ENCODE measurements at regions not wholly inside any gene's neighbourhood (a gene's known extent, or its start where the extent isn't known, plus 50 kb on each side); places are given as distances from the start of the nearest gene placed in this dataset.

DNA sequence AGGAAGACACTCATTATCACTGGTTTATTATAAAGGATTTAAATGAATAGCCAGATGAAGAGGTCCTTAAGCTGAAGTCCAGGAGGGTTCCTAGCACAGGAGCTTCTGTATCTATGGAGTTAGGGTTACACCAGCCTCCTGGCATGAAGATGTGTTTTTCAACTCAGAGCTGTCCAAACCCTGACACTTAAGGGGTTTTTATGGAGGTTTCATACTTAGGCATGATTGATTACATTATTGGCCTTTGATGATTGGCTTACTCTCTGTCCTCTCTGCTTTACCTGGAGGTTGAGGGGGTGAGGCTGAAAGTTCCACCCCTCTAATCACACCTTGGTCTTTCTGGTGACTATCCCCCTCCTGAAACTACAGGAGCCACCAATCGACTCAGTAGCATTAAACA, 84.9 kb upstream of the ZNF169 start:
- no peak overlapping the region for H3K4me3 ChIP-seq (ENCODE audit: low read depth, low read length)
- no peak for DNase-seq (ENCODE audit: low read depth)
- TF ChIP-seq, protein P1, sequence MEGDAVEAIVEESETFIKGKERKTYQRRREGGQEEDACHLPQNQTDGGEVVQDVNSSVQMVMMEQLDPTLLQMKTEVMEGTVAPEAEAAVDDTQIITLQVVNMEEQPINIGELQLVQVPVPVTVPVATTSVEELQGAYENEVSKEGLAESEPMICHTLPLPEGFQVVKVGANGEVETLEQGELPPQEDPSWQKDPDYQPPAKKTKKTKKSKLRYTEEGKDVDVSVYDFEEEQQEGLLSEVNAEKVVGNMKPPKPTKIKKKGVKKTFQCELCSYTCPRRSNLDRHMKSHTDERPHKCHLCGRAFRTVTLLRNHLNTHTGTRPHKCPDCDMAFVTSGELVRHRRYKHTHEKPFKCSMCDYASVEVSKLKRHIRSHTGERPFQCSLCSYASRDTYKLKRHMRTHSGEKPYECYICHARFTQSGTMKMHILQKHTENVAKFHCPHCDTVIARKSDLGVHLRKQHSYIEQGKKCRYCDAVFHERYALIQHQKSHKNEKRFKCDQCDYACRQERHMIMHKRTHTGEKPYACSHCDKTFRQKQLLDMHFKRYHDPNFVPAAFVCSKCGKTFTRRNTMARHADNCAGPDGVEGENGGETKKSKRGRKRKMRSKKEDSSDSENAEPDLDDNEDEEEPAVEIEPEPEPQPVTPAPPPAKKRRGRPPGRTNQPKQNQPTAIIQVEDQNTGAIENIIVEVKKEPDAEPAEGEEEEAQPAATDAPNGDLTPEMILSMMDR (IDR thresholded peaks at IDR 0.05; ENCODE audit: insufficient read depth, low read depth, low read length) = no peak

DNA sequence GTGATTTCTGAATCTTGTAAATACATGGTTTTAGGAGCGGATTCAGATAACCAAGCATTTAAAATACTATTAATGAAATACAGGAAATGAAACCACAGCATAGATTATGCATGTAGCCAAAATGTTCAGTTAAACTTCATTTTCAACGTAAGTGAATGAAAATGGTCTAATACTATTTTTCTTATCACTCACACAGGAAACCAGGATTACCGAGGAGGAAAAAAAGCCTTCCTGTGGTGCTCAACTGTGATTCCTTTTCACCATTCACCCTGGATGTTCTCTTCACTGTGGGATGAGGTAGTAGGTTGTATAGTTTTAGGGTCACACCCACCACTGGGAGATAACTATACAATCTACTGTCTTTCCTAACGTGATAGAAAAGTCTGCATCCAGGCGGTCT, 83.4 kb upstream of the ZNF169 start:
- H3K4me3 ChIP-seq (ENCODE audit: low read depth, low read length) = no peak overlapping the region
- TF ChIP-seq, protein P1 (IDR thresholded peaks at IDR 0.05; ENCODE audit: insufficient read depth, low read depth, low read length) = no peak
- DNase-seq (ENCODE audit: low read depth) = peak; percentile 84

DNA sequence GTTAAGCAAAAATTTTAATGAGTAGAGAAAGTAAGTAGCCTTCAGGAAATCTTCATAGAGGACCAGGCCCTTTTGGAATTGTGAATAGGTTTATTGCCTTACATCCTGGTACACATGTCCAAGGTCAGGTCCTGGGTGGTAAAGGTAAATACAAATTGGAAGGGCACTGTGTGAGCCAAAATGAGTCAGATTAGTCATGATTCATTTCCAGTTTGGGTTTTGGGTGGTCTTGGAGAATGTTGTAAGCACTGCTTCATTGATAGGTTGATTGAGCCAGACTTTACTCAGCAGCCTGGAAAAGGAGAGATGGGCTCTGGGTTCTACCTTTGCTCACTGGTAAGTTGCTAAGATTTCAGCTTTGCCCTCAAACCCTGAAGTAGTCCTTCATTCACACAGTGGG, 82.5 kb upstream of the ZNF169 start:
- H3K4me3 ChIP-seq (ENCODE audit: low read depth, low read length) = no peak overlapping the region
- no peak for DNase-seq (ENCODE audit: low read depth)
- TF ChIP-seq, protein P1 (IDR thresholded peaks at IDR 0.05; ENCODE audit: insufficient read depth, low read depth, low read length) = no peak

DNA sequence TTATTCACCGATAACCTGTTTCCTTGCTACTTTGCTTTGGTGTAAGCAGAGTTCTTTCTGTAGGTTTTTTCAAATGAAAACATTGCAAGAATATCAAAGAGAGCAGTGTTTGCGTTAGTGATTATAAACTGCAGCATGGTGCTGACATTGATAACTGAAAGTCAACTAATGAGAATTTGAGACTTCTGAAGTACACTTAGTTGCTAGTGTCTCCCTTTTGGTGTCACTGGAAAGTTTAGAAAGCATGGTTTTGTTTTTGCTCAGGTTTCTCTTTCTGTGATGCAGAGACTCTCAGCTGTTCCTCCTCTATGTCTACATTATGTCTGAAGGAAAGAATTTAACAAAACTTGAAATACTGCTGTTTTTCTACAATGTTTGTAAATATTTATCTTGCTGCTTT, 80.2 kb upstream of the ZNF169 start:
- no peak for DNase-seq (ENCODE audit: low read depth)
- TF ChIP-seq, protein P1 (IDR thresholded peaks at IDR 0.05; ENCODE audit: insufficient read depth, low read depth, low read length) = no peak
- H3K4me3 ChIP-seq (ENCODE audit: low read depth, low read length) = no peak overlapping the region

DNA sequence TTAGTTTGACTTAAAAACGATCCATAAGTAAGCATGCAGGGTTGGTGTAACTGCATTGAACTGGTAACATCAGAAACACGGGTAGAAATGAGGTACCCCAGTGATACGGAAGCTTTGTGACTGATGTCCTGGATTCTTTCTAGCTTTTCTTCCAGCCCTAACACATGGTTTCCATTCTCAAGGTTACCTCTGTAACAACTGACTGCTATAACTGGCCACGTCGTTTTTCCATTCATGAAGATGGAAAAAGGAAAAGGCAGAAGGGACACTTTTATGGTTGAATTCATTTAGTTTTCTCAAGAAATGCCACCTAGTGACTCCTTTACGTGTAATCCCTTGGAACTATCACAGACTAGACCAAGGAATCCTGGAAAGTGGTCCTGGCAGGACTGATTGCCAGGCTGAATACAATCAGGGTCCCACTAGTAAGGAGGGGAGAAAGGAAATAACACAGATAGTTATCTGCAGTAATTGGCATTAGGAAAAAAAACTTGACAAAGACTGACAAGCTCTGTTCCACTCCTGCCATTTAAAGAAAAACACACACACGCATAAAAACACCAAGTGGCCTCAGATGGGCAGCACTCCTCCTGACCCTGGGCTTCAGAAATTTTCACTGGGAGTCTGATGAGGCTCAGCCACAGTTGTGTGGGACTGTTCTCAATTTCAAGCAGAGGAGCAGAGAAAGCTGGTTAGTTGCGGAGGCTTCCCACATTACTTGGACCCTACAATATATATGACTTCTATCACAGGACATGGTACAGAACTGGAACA, 77.5 kb upstream of the ZNF169 start:
- TF ChIP-seq, protein P1 (IDR thresholded peaks at IDR 0.05; ENCODE audit: insufficient read depth, low read depth, low read length) = no peak
- DNase-seq (ENCODE audit: low read depth) = no peak
- no peak overlapping the region for H3K4me3 ChIP-seq (ENCODE audit: low read depth, low read length)

DNA sequence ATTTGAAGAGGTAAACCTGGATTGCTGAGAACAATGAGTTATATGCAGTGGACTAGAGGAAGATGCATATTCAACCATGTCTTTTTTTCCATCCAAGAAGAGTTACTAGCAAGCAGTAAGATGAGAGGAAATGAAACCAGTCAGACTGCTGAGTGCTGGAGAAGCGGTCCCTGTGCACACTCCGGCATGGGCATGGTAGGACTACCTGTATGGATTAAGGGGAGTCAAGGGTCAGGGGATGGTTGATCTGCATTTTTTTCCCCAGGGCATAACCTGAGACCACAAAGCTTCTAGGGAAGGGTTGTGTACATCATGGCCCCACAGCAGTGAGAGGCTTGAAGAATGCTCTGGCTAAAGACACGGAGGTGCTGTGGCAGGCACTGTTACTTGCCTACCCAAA, 76.6 kb upstream of the ZNF169 start:
- TF ChIP-seq, protein P1 (IDR thresholded peaks at IDR 0.05; ENCODE audit: insufficient read depth, low read depth, low read length) = no peak
- no peak for DNase-seq (ENCODE audit: low read depth)
- no peak overlapping the region for H3K4me3 ChIP-seq (ENCODE audit: low read depth, low read length)

All from fibroblast of villous mesenchyme (primary cell).